ENCODE measurements at regions not wholly inside any gene's neighbourhood (a gene's known extent, or its start where the extent isn't known, plus 50 kb on each side); places are given as distances from the start of the nearest gene placed in this dataset.

DNA sequence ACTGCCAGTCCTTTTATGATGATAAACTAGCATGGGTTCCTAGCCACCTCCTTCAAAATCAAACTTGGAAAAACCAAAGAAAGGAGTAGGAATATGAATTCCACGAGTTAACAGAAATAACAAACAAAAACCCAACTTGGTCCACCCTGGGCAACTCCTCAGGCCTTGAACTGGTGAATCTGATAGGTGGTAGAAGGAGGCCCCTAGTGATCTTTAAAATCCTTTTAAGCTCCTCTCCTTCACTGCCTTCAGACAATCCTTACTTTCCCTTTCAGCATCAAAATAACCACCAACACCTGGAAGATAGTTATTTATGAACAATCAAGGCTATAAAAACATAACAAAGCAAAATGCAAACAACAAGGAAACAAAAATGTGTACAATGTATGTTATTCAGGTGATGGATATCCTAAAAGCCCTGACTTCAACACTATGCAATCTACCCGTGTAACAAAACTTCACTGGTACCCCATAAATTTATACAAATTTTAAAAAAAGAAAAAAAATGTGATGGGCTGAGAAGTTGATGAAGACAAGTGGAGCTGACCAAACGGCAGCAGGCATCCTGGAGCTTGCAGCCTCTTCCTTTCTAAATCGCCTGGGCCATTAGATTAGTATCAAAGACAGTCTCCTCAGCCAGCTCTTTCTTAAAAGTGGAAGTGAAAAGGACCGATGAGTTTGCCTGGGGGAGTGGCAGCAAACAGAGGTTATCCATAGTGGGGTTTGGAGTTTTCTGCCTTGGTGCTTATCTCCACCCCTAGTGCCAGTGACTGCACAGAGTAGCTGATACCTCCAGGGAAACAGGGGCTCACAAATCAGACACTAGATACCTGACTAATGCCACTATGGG, 179.6 kb downstream of the TMA16 start:
- Mint-ChIP-seq H3K36me3 (no peaks in the 10 kb centered on the region), H3K27ac (no peak overlapping the region), H3K4me1 (no peaks in the 10 kb centered on the region), H3K9me3 (no peaks in the 10 kb centered on the region), H3K4me3 (no peak overlapping the region), H3K27me3 (ENCODE audit: low read depth in 2 of 2) (peaks cover 0 to 4% of the 10 kb centered on the region in 2 donors)
- intact Hi-C loops (cut with micrococcal nuclease) = no loop called here
- no peak for DNase-seq
- H3K36me3 ChIP-seq (ENCODE audit: control insufficient read depth, insufficient read depth, low read length) = no peaks in the 10 kb centered on the region
- no peak overlapping the region for H3K27ac ChIP-seq (ENCODE audit: low read length)
- no peaks in the 10 kb centered on the region for H3K27me3 ChIP-seq (ENCODE audit: control insufficient read depth, insufficient read depth, low read length)
- no peaks in the 10 kb centered on the region for H3K9me3 ChIP-seq (ENCODE audit: control insufficient read depth, insufficient read depth, low read length)
- TF ChIP-seq CTCF (IDR thresholded peaks at IDR 0.05) = no peak
- no peaks in the 10 kb centered on the region for H3K4me1 ChIP-seq (ENCODE audit: control insufficient read depth, insufficient read depth, low read length)
- 24% methylated on average over 3 of the region's 5 CpGs for WGBS (ENCODE audit: insufficient coverage)
- ATAC-seq = no peak
- no peak overlapping the region for H3K4me3 ChIP-seq (ENCODE audit: low read length)

DNA sequence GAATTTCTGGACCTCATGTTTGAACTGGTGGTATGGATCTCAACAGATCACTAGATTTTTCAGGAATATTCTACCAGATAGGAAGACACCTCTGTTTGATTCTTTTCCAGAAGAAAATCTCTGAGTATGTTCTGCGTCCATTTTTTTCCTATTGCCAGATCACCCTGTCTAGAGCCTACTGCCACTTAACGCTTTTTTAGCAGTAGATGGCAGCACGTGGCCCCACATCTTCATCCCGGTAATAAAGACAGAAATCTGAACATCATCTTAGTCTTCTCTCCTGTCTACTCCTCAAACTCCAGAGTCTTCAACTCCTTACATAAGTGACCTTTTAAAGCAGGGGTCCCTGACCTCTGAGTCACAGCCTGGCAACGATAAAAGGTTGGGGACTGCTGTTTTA, 184.7 kb downstream of the TMA16 start:
- intact Hi-C loops (cut with micrococcal nuclease) = no loop called here
- no peaks in the 10 kb centered on the region for H3K36me3 Mint-ChIP-seq
- no peak overlapping the region for H3K27ac ChIP-seq (ENCODE audit: low read length)
- WGBS (ENCODE audit: insufficient coverage) = 78% methylated on average over 5 of the region's 5 CpGs
- no peak overlapping the region for H3K4me3 ChIP-seq (ENCODE audit: low read length)
- no peak overlapping the region for H3K27ac Mint-ChIP-seq
- no peak for DNase-seq
- no peak overlapping the region for H3K4me3 Mint-ChIP-seq
- H3K36me3 ChIP-seq (ENCODE audit: control insufficient read depth, insufficient read depth, low read length) = no peaks in the 10 kb centered on the region
- no peaks in the 10 kb centered on the region for H3K4me1 Mint-ChIP-seq
- H3K27me3 Mint-ChIP-seq (ENCODE audit: low read depth in 2 of 2) = peaks cover 0 to 7% of the 10 kb centered on the region in 2 donors
- no peaks in the 10 kb centered on the region for H3K4me1 ChIP-seq (ENCODE audit: control insufficient read depth, insufficient read depth, low read length)
- H3K9me3 ChIP-seq (ENCODE audit: control insufficient read depth, insufficient read depth, low read length) = no peaks in the 10 kb centered on the region
- no peak for TF ChIP-seq CTCF (IDR thresholded peaks at IDR 0.05)
- ATAC-seq = no peak
- H3K9me3 Mint-ChIP-seq = no peaks in the 10 kb centered on the region
- H3K27me3 ChIP-seq (ENCODE audit: control insufficient read depth, insufficient read depth, low read length) = no peaks in the 10 kb centered on the region

DNA sequence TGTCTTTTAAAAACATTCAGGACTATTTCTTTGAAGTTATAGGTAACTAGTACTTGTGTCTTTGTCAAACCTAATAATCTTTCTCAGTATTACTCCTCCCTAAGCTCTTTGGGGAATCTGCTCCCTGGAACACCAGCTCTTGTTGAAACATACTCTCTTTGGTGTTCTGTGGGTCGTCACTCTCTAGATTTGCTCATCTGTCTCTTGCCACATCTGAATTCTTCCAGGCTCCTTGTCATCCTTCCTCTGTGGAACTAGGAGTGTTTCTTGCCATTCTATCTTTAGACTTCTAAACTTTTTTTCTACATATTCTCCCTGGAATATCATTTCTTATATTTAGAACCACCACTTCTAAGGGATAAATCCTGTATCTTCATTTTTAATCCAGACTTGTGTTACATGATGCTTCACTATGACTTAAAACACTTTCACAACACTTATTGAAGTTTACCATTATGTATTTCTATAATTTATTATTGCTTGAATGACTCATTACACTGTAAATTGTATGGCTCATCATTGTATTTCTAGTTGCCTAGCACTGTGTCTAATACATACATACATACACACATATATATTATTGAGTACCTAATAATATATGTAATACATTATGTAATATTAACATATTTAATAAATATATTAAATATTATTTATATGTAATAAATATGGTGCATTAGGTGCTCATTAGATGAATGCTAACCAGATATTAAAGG, 186.1 kb downstream of the TMA16 start:
- TF ChIP-seq CTCF (IDR thresholded peaks at IDR 0.05) = no peak
- DNase-seq (no peak), ATAC-seq (no peak)
- WGBS (ENCODE audit: insufficient coverage) = 69% methylated on average over 1 of the region's 1 CpG
- Mint-ChIP-seq H3K4me3 (no peak overlapping the region), H3K4me1 (no peaks in the 10 kb centered on the region), H3K27ac (no peak overlapping the region), H3K9me3 (no peaks in the 10 kb centered on the region), H3K36me3 (no peaks in the 10 kb centered on the region), H3K27me3 (ENCODE audit: low read depth in 2 of 2) (peaks cover 0 to 7% of the 10 kb centered on the region in 2 donors)
- intact Hi-C loops (cut with micrococcal nuclease) = loop anchor here (1.0 to 2.0 kb wide), 2 partner anchors 130 to 196 kb away; no protein-coding TSS in a partner anchor
- Histone ChIP-seq H3K27me3 (ENCODE audit: control insufficient read depth, insufficient read depth, low read length) (no peaks in the 10 kb centered on the region), H3K27ac (ENCODE audit: low read length) (no peak overlapping the region), H3K9me3 (ENCODE audit: control insufficient read depth, insufficient read depth, low read length) (no peaks in the 10 kb centered on the region), H3K4me3 (ENCODE audit: low read length) (no peak overlapping the region), H3K4me1 (ENCODE audit: control insufficient read depth, insufficient read depth, low read length) (no peaks in the 10 kb centered on the region), H3K36me3 (ENCODE audit: control insufficient read depth, insufficient read depth, low read length) (no peaks in the 10 kb centered on the region)

Measured in natural killer cell (primary cell).